Ishikawa (cell line): ENCODE measurements at regions not wholly inside any gene's neighbourhood (a gene's known extent, or its start where the extent isn't known, plus 50 kb on each side); places are given as distances from the start of the nearest gene placed in this dataset.

ENCODE experiments used
- CEBPB ChIP-seq: IDR thresholded peaks from 2 replicates; pipeline ENCODE4 v1.6.1; 2012
- CREB1 ChIP-seq: IDR thresholded peaks from 2 replicates; pipeline ENCODE4 v1.6.1; 2012; ENCODE audit warnings: low read depth
- EP300 ChIP-seq: IDR thresholded peaks from 2 replicates; pipeline ENCODE4 v1.6.1; 2012; ENCODE audit warnings: borderline replicate concordance
- FOXM1 ChIP-seq: IDR thresholded peaks from 2 replicates; pipeline ENCODE4 v1.6.1; 2012; ENCODE audit warnings: low read depth, borderline replicate concordance
- MAX ChIP-seq: IDR thresholded peaks from 2 replicates; pipeline ENCODE4 v1.6.1; 2012
- NFIC ChIP-seq: IDR thresholded peaks from 2 replicates; pipeline ENCODE4 v1.6.1; 2012
- RAD21 ChIP-seq: IDR thresholded peaks from 2 replicates; pipeline ENCODE4 v1.6.1; 2012; ENCODE audit warnings: low read depth
- REST ChIP-seq: IDR thresholded peaks from 2 replicates; pipeline ENCODE4 v1.6.1; 2012; ENCODE audit warnings: low read depth, mild to moderate bottlenecking
- TAF1 ChIP-seq: IDR thresholded peaks from 2 replicates; pipeline ENCODE4 v1.6.1; 2012; ENCODE audit warnings: low read depth, mild to moderate bottlenecking
- TCF12 ChIP-seq: IDR thresholded peaks from 2 replicates; pipeline ENCODE4 v1.6.1; 2012; ENCODE audit warnings: low read depth
- TEAD4 ChIP-seq: IDR thresholded peaks from 2 replicates; pipeline ENCODE4 v1.6.1; 2012
- USF1 ChIP-seq: IDR thresholded peaks from 2 replicates; pipeline ENCODE4 v1.6.1; 2012
- YY1 ChIP-seq: IDR thresholded peaks from 2 replicates; pipeline ENCODE4 v1.6.1; 2012; ENCODE audit warnings: low read depth
- ZBTB7A ChIP-seq: IDR thresholded peaks from 2 replicates; pipeline ENCODE4 v1.6.1; 2012; ENCODE audit warnings: low read depth

- TF ChIP-seq YY1 (no peak), ZBTB7A (no peak), FOXM1 (no peak), RAD21 (no peak), MAX (no peak), EP300 (no peak), TAF1 (no peak), CREB1 (no peak), NFIC (no peak), REST (no peak), TCF12 (no peak), CEBPB (no peak), USF1 (no peak), TEAD4 (no peak)
Measured at GRCh38 chr1:201662646-201663045, 123.7 kb downstream of the NAV1 start.
